A673 (cell line): ENCODE measurements at regions not wholly inside any gene's neighbourhood (a gene's known extent, or its start where the extent isn't known, plus 50 kb on each side); places are given as distances from the start of the nearest gene placed in this dataset.

ENCODE experiments used
- BruUV-seq: library from RNA; stranded (reverse); fragments of 400-500 nt; replicated peaks from 2 replicates; lab custom pipeline; 2021; lab: Mats Ljungman, UMichigan
- CTCF ChIA-PET: fragments of 300-600 bp; sonication (Branson Sonifier 250); formaldehyde crosslinking; loops from one replicate; lab custom pipeline; 2022; ENCODE audit warnings: antibody characterized with exemption; lab: Charles Lee
- POLR2A ChIA-PET: fragments of 300-600 bp; sonication (Branson Sonifier 250); formaldehyde crosslinking; loops from one replicate; lab custom pipeline; 2022; ENCODE audit warnings: antibody characterized with exemption; ENCODE audit not compliant: low non-redundant PET; lab: Charles Lee
- DNase-seq: peaks from one replicate; pipeline ENCODE4 v3.0.0-alpha.2; 2015; ENCODE audit warnings: low spot score
- H3K27ac ChIP-seq: fragments of 200-600 bp; sonication (generic); 2 replicates; pipeline ENCODE4 v1.5.1; 2016; ENCODE audit warnings: mixed run types, low read depth, mild to moderate bottlenecking, mixed read lengths, antibody characterized with exemption, low read length; ENCODE audit not compliant: poor library complexity, severe bottlenecking
- H3K27me3 ChIP-seq: fragments of 200-600 bp; sonication (generic); replicated peaks from 2 replicates; pipeline ENCODE4 v1.6.1; 2017; ENCODE audit warnings: mixed run types, low read depth, mild to moderate bottlenecking, mixed read lengths, antibody characterized with exemption, low read length; ENCODE audit not compliant: insufficient read depth, poor library complexity
- H3K36me3 ChIP-seq: fragments of 200-600 bp; sonication (generic); 2 replicates; pipeline ENCODE4 v1.6.1; 2016; ENCODE audit warnings: mixed run types, mild to moderate bottlenecking, mixed read lengths, antibody characterized with exemption, low read length; ENCODE audit not compliant: insufficient read depth, poor library complexity, severe bottlenecking
- H3K4me1 ChIP-seq: fragments of 200-600 bp; sonication (generic); 2 replicates; pipeline ENCODE4 v1.6.1; 2017; ENCODE audit warnings: mixed run types, mild to moderate bottlenecking, mixed read lengths, antibody characterized with exemption, low read length; ENCODE audit not compliant: insufficient read depth, poor library complexity, severe bottlenecking
- H3K4me3 ChIP-seq: fragments of 200-600 bp; sonication (generic); 2 replicates; pipeline ENCODE4 v1.5.1; 2016; ENCODE audit warnings: low read depth, mixed run types, mild to moderate bottlenecking, mixed read lengths, low read length; ENCODE audit not compliant: poor library complexity, severe bottlenecking
- H3K9me3 ChIP-seq: fragments of 200-600 bp; sonication (generic); 2 replicates; pipeline ENCODE4 v1.6.1; 2016; ENCODE audit warnings: mixed run types, low read depth, mild to moderate bottlenecking, mixed read lengths, antibody characterized with exemption, low read length; ENCODE audit not compliant: poor library complexity, severe bottlenecking
- CTCF ChIP-seq: fragments of 300-800, 200-600 bp; sonication (generic); conservative IDR thresholded peaks from 2 replicates; pipeline ENCODE4 v1.5.1; 2017; ENCODE audit warnings: low read depth, mild to moderate bottlenecking, antibody characterized with exemption, low read length, moderate library complexity, mixed read lengths
- EZH2 ChIP-seq: fragments of 200-600 bp; sonication (generic); IDR thresholded peaks from 2 replicates; pipeline ENCODE4 v1.6.1; 2017; ENCODE audit warnings: borderline replicate concordance, low read depth, mild to moderate bottlenecking, mixed read lengths, antibody characterized with exemption, low read length; ENCODE audit not compliant: poor library complexity, severe bottlenecking
- intact Hi-C: fragments of 100-400 bp; cut with micrococcal nuclease; formaldehyde crosslinking; loops from one replicate; pipeline ENCODE4 v1.10.0; 2022; ENCODE audit not compliant: unreplicated experiment

GRCh38 chr11:134866215-134866614 lies 454.2 kb upstream of the B3GAT1 start:
- intact Hi-C loops, result no loop called here
- TF ChIP-seq CTCF (no peak), EZH2 (no peak)
- H3K27ac ChIP-seq, result no peak overlapping the region
- no TSS peak for BruUV-seq
- H3K27me3 ChIP-seq, result no peaks in the 10 kb centered on the region
- no peaks in the 10 kb centered on the region for H3K9me3 ChIP-seq
- ChIA-PET POLR2A (no interaction called here), CTCF (no interaction called here)
- no peaks in the 10 kb centered on the region for H3K4me1 ChIP-seq
- H3K4me3 ChIP-seq, result no peak overlapping the region
- DNase-seq, result no peak
- no peaks in the 10 kb centered on the region for H3K36me3 ChIP-seq

- H3K27me3 ChIP-seq, result no peaks in the 10 kb centered on the region
- no peak for DNase-seq
- ChIA-PET POLR2A (no interaction called here), CTCF (no interaction called here)
- no peak overlapping the region for H3K4me3 ChIP-seq
- intact Hi-C loops, result no loop called here
- H3K36me3 ChIP-seq, result no peaks in the 10 kb centered on the region
- TF ChIP-seq EZH2 (no peak), CTCF (no peak)
- no peaks in the 10 kb centered on the region for H3K9me3 ChIP-seq
- H3K27ac ChIP-seq, result no peak overlapping the region
- no TSS peak for BruUV-seq
- no peaks in the 10 kb centered on the region for H3K4me1 ChIP-seq
These were observed 452.9 kb upstream of the B3GAT1 start for GRCh38 chr11:134864968-134865305.

- H3K36me3 ChIP-seq, result no peaks in the 10 kb centered on the region
- no TSS peak for BruUV-seq
- H3K9me3 ChIP-seq, result no peaks in the 10 kb centered on the region
- no peaks in the 10 kb centered on the region for H3K27me3 ChIP-seq
- POLR2A ChIA-PET, result no interaction called here
- H3K4me1 ChIP-seq, result no peaks in the 10 kb centered on the region
- intact Hi-C loops, result no loop called here
- H3K27ac ChIP-seq, result no peak overlapping the region
- CTCF ChIA-PET, result no interaction called here
- no peak overlapping the region for H3K4me3 ChIP-seq
- no peak for DNase-seq
- TF ChIP-seq CTCF (no peak), EZH2 (no peak)
These were observed 452.4 kb upstream of the B3GAT1 start for GRCh38 chr11:134864233-134864967.
